CD4-positive, alpha-beta T cell treated with Interleukin-4 for 1 hour (primary cell): ENCODE measurements at regions not wholly inside any gene's neighbourhood (a gene's known extent, or its start where the extent isn't known, plus 50 kb on each side); places are given as distances from the start of the nearest gene placed in this dataset.
"Not testable (repeated sequence)": the region's sequence is repeated elsewhere in the genome, so short reads cannot be mapped to it uniquely, and the experiment has no call there.

Experiments used
- DNase-seq, 2 donors: peaks; one replicate each; pipeline ENCODE4 v3.0.0-alpha.2; 2020 to 2022

DNA sequence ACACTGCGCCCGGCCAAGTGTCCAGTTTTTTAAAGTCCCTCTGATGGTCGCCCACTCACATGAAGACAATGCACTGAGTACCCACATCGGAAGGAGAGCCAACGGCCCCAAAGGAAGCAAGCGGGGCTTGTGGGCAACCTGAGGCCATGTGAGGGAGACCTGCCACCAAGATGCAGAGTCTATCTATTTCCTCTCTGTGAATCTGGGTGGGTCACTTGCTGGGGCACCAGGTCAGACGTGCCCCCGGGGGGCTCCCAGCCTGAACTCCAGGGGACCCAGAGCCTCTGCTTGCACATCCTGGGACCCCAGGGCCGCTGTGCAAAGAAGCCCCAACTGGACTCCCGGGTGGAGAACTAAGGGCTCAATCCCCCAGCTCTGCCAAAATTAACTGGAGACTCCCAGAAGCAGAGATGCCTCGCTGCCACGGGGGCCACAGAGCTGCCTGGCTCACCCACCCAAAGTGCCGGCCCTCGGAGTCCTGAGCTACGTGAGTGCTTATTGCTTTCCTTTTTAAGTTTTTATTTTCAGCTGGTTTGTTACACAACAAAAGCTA lies 106.4 kb downstream of the BRD1 start:
- DNase-seq = no peak

DNA sequence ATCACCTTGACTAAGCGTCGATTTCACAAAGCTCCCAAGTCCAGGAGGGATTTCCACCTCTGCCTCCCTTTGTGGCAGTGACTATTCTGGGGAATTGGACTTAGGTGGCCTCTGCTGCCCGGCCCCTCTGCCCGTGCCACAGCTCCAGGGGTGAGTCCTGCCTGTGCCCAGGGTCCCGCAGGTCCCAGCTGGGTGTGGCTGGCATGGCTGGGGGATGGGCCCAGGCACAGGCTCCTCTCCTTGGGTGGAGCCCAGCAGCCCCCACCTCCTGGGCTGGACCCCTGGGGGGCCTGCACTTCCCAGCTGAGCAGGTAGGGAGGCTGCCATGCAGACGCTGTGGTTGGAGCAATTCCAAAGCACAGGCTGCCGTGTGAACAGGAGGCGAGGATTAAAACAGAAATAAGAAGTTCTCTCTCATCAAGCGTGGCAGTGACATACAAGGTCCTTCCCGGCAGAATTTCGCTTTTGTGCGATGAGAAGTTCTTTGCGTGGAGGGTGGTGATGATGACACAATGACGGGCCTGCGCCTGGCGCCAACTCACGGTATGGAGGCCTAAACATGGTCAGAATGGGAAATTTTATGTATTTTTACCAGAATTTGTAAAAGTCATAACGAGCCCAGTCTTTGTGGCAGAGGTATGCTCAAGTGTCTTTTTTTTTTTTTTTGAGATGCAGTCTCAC lies 107.3 kb downstream of the BRD1 start:
- DNase-seq = no peak

DNA sequence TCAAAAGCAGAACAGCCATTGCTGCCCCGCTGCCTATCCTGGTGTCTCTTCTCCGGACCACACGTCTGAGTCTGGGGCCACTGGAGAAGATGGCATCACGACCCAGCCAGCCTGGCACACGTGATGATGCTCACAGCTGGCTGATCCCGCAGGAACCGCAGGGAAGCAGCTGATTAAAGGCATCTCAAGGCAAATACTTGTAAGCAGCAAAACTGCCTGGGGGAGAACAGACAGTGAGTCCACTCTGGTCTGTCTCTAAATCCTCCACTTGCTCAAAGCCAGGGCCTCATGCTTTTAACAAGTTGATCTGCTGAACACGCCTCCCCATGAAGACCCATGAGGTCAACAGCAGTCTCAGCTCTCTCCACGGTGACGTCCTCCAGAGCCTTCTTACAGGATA lies 108.6 kb downstream of the BRD1 start:
- DNase-seq = no peak

DNA sequence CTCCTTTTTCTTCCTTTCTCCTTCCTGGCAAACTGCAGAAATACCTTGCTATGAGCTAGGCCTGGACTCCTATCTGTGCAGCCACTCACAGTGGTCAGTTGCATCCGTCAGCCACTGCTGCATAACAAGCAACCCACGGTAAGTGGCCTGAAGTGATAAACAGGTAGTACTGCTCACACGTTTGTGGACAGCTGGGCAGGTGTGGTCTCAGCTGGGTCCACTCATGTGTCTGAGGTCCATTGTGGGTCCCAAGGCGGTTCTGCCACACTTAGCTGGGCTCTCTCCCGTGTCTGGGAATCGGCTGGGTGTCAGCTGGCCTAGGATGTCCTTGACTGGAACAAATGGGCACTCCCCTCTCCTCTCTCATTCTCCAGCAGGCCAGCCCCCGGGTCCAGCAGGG lies 109.3 kb downstream of the BRD1 start:
- no peak for DNase-seq

DNA sequence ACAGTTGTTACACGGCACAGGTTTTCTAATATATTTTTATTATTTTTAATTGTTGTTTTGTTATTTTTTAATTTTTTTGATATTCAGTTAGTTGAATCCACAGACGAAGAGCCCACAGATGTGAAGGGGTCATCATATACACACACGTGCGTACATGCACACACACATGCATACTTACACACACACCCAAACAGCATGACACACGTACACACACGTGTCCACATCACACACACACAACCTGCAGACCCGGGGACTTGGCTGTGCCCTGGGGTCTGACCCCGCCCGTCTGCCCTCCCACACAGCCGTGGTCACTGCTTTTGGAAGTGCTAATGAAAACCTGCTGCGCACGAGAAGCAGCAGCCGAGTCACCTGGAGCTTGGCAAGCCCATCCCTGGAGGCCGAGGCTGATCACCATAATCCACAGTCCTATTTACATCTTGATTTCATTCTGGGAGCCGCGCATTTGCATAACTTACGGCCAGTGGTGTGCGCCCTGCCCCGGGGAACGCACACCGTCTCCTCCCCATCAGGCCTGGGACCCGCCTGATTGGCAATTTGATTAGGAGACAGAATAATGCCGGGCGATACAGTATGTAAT lies 110.3 kb downstream of the BRD1 start:
- no peak for DNase-seq

DNA sequence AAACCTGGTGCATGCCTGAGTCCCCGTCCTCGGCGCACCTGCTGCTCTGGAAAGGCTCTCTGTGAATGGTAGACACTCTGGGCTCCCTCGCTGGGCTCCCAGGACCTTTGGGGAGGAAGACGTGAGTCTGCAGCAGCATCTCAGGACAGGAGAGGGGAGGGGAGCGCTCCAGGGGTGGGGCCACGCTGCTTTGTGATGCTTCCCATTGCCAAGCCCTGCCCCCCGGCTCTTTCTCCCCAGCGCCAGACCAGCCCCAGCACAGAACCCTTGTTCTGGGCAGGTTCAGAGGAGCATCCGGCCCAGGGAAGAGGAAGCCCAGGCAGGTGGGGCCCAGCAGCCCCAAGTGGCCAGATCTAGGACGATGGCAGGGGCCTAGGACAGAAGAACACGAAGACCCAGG lies 111.2 kb downstream of the BRD1 start:
- no peak for DNase-seq

DNA sequence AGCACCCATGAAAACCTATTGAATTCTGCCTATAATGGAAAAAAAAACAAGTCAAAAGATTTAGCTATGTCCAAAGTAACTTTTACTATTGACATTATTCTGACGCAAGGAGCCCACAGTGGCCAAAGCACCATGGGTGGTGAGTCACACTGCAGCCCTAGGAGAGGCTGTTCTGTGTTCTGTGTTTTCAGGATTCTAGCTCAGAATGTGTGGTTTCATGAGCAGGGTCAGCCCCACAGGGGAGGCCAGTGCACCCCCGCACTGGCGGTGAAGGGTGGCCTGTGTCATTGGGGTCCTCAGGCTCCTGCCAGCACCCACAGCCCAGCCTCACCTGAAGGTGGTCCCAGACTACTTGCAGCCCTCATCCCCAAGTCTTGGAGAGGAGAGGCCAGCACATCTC lies 112.2 kb downstream of the BRD1 start:
- DNase-seq = no peak

DNA sequence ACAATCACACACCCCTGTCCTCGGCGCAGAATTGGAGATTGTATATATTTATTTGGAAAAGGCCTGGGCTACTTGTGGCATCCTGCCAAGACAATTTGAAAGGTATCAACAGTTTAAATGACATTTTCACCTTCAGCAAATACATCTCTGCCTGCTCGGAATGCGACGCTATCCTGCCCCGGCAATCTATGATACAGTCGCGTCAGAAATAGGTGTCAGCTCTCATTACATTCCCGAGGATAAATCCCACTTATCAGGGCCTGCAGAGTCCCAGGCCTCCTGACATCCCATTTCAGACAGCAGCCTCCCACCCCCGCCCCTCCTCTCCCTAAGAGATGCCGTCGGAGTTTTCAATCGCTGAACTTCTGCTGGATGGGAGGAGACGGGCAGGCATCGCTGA lies 114.7 kb downstream of the BRD1 start:
- no peak for DNase-seq

DNA sequence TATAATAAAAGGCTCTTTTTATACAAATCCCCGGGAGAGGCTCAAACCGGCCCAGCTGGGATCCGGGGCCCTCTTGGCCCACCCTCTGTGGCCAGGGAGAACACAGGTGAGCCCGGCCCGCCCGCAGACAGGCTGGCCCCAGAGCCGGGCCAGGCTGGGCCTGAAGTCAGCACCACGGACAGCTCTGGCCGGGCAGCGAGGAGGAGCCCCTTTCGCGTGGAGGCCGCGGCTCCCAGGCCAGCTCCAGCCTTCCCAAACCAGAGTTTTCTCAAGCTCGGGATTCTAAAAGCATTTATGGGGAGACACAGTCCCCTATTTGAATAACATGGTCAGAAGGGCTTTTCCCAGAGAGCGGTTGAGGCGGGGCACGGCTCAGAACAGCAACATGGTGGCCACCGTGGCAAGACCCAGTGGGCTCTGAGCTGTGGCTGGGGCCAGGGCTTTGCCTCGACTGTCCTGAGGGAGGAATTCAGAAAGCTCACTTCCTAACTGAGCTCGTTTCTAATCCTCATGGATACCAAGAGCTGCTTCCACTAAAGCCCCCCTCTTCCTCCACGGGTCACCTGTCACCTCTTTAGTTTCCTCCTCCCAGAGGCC lies 115.4 kb downstream of the BRD1 start:
- no peak for DNase-seq

DNA sequence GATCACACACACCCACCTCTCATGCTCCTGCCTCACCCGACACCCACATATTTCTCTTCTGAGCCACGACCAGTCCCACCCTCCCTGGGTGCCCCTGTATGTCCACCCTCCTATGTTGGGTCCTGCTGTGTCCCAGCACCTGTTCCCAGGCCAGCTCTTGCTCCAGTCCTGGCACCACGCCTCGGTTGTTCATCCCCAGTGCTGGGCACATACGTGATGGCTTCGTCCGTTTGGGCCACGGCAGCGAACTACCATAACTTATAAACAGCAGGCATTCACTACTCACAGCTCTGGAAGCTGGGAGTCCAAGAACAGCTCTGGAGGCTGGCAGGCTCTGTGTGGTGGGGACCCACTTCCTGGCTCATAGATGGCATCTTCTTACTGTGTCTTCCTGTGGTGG lies 116.9 kb downstream of the BRD1 start:
- DNase-seq = no peak

DNA sequence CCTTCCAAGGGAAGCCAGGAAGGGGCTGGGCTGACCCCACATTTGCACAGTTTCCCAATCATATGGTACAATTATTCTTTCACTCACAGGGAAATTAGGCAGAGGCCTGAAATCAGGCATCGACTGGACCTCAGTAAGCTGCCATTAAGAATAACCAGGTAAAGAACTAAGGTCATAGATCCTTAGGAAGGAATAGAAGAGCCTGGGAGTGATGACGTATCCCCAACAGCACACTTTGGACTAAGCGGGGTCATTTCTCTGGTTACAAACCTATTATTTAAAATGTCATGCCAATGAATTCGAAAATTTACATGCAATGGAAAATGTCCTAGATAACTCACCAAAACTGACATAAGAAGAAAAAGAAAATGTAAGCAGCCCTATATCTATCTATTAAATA lies 118.2 kb downstream of the BRD1 start:
- no peak for DNase-seq

DNA sequence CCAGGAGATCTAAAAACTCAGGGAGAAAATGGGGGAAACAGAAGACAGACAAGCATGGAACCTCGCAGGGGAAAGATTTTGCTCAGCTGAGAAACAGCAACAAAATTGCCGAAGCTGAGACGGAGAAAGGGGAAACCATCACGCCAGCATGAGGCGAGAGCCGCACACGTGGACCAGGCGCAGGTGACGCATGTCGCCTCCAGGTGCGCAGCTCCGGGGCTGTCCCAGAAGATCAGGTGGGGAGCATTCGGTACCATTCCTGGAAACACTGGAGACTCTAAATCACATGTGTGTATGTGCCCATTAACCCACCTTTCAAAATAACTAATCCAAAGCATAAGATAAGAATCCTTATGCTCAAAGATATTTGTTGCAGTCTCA lies 121.7 kb downstream of the BRD1 start:
- DNase-seq = no peak

DNA sequence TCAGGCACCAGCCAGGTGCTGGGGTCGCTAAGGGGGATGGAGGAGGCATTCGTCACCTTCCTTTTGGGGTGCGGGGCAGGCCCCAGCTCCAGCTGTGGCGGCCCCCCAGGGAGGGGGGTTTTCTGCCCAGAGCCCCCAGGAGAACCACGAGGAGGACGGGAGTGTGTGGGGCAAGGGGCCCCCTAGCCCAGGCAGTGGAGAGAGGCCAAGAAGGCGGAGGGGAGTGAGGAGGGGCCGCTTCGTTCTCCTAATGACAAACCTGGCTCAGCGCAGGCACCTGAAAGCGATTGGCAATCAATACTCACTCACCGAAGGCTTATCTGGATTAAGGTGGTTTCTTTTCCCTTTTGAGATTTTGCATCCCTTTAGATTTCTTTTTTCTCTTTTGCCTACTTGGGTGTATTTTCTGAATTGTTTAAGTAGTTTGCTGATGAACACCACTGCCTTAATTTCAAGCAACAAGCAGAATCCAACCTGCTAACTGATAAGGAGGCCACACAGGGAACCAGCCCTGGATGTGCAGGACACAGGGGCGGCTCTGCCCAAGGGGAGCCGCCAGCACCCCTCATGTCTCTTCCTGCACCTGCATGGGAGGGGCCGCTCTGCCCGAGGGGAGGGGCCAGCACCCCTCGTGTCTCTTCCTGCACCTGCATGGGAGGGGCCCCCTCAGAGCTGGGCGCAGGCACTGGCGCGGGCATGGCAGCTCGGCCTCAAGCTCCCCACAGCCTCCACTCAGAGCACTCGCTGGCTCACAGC lies 122.3 kb downstream of the BRD1 start:
- DNase-seq = no peak

DNA sequence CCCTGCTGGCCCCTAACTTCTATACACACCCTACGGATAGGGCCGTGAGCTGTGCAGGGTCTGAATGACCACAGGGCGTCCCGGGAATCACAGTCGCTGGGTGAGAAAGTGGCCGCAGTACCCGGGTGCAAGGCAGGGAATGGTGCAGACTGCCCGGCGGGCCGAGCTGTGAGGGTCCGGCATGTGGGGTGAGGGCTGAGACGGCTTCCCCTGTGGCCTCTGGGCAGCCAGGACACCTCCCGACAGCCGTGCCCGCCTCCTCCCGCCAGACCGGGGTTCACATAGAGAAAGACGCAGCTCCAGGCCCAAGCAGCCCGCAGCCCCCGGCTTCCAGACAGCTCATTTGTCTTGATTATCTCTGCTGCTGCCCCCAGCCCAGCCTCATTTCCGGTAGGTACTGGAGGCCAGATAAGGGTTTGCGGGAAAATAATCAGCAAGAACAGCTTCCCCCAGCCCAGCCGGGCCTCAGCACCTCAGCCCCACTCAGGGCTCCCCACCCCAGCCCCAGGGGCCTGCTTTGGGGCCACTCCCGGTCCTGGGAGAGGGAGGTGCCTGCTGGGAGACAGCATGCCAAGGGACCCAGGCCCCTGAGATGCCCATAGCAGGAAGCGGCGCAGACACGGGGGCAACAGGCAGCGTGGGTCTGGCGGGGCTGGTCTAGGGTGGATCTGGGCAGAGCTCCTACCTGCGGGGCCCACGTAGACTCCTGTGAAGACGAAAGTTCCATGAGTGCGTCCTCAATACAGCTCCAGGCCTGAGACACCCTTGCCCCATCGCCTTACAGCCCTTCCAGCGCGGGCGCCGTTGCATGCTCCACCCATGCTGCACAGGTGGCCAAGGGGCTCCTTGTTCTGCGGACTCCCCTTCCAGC lies 123.1 kb downstream of the BRD1 start:
- no peak for DNase-seq

DNA sequence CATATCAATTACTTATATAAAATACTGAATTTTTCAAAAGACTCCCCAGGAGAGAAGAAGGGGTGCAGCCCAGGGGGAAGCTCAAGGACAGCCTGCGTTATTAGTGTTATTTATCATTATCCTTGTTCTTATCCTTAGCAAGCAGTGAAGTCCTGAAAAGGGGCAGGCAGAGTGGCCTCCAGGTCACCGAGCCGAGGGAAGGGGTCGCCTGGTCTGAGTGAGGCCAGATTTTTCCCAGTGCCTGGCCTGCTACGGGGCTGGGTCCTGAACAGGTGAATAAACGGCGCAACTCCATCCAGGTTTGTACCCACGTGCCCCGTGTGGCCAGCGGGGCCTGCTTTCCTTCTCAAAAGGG lies 123.7 kb downstream of the BRD1 start:
- no peak for DNase-seq

DNA sequence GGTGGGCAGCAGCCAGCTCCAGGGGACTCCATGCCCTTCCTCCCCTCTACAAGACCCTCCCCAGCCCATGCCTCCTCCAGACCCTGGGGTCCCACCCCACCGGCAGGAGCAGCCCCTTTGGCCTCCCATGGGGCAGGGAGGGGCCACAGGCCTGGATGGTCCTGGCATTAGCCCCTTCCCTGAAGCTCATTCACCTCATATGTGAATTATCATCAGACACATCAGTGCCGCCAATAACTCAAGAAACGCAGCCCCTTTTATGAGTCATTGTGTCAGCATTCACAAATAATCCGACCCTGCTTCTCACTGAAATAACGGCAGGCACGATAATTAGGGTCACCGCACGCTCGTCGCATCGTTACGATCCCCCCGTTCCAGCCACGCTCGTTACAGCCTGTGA lies 124.2 kb downstream of the BRD1 start:
- no peak for DNase-seq

DNA sequence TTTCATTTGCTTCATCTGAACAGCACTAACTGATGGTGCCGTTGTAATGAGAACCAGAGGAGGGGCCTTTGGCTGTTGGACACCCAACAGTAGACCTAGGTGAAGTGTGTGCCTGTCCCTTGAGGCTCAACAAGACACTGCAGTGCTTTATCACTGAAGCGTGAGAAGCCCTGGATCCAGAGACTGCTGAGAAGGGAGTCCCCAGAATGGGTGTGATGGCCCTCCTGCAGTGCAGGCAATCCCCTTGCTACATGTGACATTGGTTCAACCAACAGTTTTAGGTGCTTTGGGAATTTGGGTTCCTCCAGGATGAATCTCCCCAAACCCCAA lies 125.6 kb downstream of the BRD1 start:
- DNase-seq = no peak

DNA sequence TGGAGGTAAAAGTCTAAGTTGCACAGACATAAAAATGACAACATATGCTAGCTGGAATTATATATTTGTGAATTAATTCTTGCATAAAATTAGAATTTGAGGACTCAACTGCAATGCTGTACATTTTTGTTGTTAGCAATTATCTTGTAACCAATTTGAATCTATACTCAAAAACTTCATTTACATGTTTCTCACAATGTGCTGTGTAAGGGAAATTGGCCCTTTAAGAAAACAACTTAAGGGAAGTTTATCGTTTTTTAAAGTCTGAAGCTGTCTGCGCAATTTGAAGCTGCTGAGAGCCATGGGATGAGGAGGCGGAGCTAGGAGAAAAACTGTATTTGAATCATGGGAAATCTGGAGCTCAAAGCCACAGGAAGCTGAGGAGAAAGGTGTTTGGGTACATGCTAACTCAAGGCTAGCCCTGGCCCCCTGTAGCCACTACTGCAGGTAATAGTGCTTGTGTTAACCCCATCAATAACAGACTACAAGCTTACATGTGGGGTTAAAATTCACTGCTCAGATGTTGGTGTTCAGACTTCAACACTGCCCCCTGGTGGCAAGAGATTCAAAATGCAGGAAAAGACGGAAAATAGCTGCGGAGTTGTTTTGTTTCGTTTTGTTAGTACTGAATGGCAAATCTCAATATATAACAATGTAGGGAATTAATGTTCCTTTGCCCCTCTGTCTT lies 126.1 kb downstream of the BRD1 start:
- DNase-seq = peak in 1 of 2 donors; percentile 8

DNA sequence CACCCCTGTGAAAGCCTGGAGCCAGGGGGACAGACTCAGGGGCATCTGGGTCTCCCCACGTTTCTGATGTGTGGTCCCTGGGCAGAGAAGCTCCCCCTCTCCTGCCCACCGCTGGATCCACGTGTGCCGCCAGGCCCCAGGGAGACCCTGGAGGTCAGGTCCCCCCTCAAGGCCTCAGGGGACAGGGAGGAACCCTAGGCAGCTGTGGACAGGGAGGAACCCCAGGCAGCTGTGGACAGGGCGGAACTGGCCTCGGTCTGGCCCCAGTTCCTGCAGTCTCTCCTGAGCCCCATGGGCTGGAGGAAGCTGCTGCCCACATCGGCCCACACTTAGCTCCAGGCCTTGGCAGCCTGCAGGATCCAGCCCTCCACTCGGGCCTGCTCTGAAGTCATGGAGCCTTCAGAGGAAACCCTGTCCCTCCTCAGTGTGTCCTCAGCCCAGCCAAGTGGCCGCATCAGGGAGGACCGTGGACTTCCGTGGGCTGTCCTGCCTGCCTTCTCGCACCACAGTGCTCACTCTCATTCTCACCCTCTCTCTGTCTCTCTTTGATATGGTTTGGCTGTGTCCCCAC lies 127.7 kb downstream of the BRD1 start:
- no peak for DNase-seq

DNA sequence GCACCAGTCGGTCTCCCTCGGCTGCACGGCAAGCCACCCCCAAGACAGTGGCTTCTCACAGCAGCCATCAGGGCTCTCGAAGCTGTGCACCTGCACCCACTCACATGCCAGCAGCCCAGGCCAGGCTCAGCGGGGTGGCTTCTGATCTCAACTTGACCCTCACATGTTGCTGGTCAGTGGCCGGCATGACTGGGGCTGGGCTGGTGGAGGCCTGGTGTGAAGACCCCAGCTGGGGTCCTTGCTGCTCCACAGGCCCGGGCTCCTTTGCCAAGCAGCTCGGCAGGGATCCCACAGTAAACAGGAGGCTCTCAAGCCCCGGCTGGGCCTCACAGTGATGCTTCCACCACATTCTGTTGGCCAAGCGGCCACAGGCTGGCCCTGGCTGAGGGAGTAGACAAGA lies 128.2 kb downstream of the BRD1 start:
- DNase-seq = no peak

DNA sequence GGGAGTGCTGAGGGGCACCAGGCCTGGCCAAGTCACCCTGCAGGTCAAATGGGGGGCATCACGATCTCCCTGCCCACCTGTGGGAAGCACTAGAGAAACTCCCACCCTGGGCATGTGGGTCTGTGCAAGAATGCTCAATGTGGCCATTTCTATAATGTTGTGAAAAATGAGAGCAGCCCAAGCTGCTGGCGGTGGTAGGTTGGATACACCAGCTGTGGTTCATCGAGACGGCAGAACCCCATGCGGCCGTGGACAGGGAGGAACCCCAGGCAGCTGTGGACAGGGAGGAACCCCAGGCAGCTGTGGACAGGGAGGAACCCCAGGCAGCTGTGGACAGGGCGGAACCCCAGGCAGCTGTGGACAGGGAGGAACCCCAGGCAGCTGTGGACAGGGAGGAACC lies 129.1 kb downstream of the BRD1 start:
- not testable (repeated sequence) for DNase-seq

DNA sequence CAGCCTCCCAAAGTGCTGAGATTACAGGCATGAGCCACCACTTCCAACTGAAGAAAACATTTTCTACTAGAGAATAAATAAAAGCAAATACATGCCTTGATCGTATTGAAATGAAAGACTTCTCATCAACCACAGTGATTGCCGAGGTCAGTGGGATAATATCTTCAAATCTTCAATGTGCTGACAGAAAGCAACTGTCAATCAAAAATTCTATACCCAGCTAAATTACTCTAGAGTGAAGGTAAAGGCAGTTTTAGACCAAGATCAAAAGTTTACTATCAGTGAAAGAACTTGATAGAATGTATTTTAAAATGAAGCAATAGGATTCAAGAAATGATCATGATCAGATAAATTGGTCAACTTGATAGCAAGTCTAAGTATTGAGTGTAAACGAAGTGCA lies 130.6 kb downstream of the BRD1 start:
- DNase-seq = no peak
